Cardiac fibroblast (primary cell): ENCODE measurements at regions not wholly inside any gene's neighbourhood (a gene's known extent, or its start where the extent isn't known, plus 50 kb on each side); places are given as distances from the start of the nearest gene placed in this dataset.

ENCODE experiments used
- DNase-seq, 2 donors: peaks; one replicate each; pipeline versions ENCODE4 v3.0.0 to v3.0.0-alpha.2; 2010; ENCODE audit warnings: low read depth in 2 of 2
- H3K4me3 ChIP-seq, 2 donors: replicated peaks in 1 of 2; 1 replicate in 1 of 2; 2 replicates in 1 of 2; pipeline ENCODE4 v1.5.1; 2011; ENCODE audit warnings: low read depth in 2 of 2, low read length in 2 of 2, mild to moderate bottlenecking in 2 of 2, moderate library complexity in 1 of 2
- TF ChIP-seq, protein P1 (sequence below): IDR thresholded peaks from one replicate; pipeline ENCODE4 v1.5.1; 2011; ENCODE audit warnings: low read depth, mild to moderate bottlenecking, low read length, inconsistent platforms

DNA sequence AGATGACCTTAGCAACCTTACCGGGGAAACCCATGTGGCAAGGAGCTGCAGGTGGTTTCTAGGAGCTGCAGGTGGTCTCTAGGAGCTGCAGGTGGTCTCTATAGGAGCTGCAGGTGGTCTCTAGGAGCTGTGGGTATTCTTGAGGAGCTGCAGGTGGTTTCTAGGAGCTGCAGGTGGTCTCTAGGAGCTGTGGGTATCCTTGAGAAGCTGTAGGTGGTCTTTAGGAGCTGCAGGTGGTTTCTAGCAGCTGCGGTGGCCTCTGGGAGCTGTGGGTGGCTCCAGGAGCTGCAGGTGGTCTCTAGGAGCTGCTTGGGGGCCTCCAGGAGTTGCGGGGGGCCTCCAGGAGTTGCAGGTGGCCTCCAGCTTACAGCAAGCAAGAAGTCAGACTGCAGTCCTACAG is 997.5 kb downstream of the TBC1D22A start:
- H3K4me3 ChIP-seq: no peak overlapping the region
- TF ChIP-seq, protein P1, sequence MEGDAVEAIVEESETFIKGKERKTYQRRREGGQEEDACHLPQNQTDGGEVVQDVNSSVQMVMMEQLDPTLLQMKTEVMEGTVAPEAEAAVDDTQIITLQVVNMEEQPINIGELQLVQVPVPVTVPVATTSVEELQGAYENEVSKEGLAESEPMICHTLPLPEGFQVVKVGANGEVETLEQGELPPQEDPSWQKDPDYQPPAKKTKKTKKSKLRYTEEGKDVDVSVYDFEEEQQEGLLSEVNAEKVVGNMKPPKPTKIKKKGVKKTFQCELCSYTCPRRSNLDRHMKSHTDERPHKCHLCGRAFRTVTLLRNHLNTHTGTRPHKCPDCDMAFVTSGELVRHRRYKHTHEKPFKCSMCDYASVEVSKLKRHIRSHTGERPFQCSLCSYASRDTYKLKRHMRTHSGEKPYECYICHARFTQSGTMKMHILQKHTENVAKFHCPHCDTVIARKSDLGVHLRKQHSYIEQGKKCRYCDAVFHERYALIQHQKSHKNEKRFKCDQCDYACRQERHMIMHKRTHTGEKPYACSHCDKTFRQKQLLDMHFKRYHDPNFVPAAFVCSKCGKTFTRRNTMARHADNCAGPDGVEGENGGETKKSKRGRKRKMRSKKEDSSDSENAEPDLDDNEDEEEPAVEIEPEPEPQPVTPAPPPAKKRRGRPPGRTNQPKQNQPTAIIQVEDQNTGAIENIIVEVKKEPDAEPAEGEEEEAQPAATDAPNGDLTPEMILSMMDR: no peak
- no peak for DNase-seq

DNA sequence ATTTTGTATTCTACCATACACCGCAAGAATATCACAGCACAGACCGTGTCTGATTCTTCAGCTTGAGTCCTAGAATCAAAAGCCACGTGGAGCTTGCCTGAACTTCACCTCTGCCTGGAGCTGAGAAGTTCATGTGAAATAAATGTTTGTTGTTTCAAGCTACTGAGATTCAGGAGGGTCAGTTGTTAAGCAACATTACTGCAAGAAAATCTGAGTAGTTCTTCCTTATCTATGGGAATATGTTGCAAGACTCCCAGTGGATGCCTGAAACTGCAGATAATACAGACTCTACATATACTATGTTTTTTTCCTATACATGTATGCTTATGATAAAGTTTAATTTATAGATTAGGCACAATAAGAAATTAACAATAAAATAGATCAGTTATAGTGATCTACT is 995.3 kb downstream of the TBC1D22A start:
- no peak overlapping the region for H3K4me3 ChIP-seq
- TF ChIP-seq, protein P1: no peak
- DNase-seq: no peak

DNA sequence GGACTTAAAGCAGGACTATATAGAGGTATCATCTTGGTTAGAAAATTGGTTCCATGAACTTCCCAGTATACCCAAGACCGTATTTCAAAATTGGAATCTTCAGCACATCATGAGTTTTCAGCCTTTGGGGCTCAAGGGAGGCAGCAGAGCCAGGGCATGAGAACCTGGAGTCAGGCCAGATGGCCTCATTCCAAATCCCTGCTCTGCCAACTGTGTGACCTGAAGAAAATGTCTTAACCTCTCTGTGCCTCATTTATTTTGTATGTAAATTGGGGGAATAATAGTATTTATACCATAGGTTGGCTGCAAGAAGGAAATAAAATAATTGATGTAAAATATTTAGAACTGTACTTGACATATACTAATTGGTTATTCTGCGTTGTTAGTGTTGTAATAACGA is 987.6 kb downstream of the TBC1D22A start:
- no peak overlapping the region for H3K4me3 ChIP-seq
- no peak for DNase-seq
- TF ChIP-seq, protein P1: no peak

DNA sequence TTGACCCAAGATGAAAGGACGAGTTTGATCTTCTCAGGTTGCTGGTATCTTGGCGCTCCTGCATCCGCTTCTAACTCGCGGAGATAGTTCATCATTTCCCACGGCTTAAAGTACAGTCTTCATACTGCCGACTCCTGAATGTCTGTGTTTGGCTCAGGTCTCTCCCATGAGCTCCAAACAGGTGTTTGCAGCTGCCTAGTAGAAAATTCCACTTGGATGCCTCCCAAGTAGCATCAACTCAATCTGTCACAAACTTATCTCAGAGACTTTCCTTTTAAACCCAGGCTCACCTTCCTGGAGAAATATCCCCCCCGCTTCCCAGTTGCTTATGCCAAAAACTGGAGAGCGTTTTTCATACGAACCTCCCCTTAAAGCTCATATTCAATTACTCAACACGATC is 986.5 kb downstream of the TBC1D22A start:
- TF ChIP-seq, protein P1: no peak
- DNase-seq: no peak
- no peak overlapping the region for H3K4me3 ChIP-seq

DNA sequence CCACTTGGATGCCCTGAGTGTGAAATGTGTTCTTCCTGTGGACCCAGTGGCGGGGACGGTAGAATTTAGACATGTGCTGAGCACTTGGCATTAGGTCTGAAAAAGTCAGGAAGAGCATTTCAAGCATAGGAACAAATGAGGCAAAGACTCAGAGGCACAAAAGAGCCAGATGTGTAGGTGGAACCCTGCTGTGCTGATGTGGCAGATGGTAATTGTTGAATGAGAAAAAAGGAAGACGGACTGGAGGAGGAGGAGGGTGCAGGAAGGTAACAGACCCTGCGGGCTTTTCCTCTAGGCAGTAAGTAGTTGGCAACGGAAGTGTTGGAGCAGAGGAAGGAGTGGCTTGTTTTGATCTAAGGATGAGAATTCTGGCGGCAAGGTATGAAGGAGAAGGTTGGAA is 985.8 kb downstream of the TBC1D22A start:
- no peak for DNase-seq
- TF ChIP-seq, protein P1: no peak
- H3K4me3 ChIP-seq: no peak overlapping the region

DNA sequence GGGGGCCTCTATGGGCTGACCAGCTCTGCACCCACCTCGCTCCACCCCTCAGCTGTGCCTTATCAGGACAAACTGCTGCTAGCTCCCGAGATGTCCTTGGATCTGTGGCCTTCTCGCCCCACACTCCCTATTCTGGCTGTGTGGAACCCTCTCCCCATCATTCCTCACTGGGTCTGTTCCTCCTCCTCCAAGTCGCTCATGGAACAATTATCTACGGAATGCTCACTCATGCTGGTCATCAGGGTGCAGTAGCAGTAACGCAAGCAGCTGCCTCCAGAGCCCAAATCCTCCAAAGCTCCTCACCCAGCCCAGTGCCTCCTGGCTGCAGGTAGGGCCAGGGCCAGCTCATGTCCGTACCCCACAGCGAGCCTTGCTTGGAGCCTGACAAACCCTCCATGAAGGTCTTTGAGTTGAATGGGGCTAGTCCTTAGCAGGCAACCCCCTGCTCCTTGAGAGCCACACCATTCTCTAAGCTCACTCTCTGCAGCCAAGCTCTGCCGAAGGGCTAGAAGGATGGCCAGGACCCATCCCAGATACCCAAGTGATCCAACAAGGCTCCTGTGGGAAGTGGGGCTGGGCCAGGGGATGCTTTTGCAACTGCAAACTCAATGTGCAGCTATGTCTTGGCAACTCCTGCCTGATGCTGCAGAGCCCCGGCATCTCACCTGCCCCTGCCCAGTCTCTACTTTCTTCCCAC is 977.8 kb downstream of the TBC1D22A start:
- no peak overlapping the region for H3K4me3 ChIP-seq
- no peak for DNase-seq
- TF ChIP-seq, protein P1: no peak

DNA sequence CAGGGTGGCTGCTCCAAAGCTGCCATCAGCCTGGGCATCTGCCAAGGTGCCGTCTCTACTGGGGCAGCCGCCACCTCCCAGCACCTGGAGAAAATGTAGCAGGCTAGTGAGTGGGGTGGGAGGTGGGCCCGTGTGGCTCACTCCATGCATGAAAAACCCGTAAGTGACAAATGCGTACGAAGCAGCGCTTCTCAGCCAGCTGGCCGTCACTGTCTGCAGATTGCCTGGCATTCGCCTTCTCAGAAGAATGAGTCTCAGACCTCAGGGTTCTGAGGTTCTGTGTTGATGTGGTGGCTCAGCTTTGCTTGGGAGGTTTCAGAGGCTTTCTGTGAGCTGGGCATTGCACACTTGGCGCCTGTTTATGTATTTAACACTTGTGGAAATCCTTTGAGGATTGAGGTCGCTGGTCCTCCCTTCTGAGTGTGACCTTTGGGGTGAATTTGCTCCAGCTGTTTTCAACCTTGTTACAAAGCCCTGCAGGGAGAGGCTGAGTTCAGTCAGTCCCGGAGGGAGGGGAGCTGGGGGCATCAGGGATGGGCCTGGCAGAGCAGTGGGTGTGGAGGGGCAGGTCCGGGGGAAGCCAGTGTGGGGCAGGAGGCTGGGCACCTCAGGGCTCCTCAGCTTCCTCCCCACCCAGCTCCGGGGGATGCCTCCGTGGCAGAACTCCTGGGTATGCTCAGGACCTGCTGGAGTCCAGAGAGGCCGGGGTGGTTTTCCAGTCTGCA is 977.0 kb downstream of the TBC1D22A start:
- no peak overlapping the region for H3K4me3 ChIP-seq
- TF ChIP-seq, protein P1: no peak
- DNase-seq: no peak
